ENCODE measurements at regions not wholly inside any gene's neighbourhood (a gene's known extent, or its start where the extent isn't known, plus 50 kb on each side); places are given as distances from the start of the nearest gene placed in this dataset.

GRCh38 chr2:128618642-128619041, 300.0 kb upstream of the HS6ST1 start:
- TF ChIP-seq CTCF (IDR thresholded peaks at IDR 0.05 in 4 of 5, conservative IDR thresholded peaks at IDR 0.05 in 1 of 5): no peak
- no peak for TF ChIP-seq POLR2A (IDR thresholded peaks at IDR 0.05)
